HG03571 (cell line): ENCODE measurements at regions not wholly inside any gene's neighbourhood (a gene's known extent, or its start where the extent isn't known, plus 50 kb on each side); places are given as distances from the start of the nearest gene placed in this dataset.
"Not testable (repeated sequence)": the region's sequence is repeated elsewhere in the genome, so short reads cannot be mapped to it uniquely, and the experiment has no call there.

Source experiments
- ATAC-seq: cut with Tn5 transposase; IDR thresholded peaks from one replicate; pipeline ENCODE4 v1.9.1; 2021; ENCODE audit not compliant: unreplicated experiment

DNA sequence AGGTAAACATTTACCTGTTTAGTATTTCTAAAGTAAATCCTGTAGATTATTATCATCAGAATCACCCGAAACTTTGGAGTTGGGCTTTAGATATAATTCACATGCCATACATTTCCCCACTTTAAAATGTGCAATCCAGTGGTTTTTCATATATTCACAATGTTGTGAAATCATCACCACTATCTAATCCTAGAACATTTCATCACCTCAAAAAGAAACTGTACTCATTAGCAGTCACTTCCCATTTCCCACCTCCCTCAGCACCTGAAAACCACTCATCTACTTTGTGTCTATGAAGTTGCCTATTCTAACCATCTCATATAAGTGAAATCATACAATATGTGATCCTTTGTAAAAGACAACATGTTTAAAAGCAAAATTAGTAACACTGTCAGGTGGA lies 182.6 kb downstream of the FZD1 start:
- ATAC-seq, result no peak

GRCh38 chr7:91455411-91455810 lies 191.2 kb downstream of the FZD1 start:
- no peak for ATAC-seq

GRCh38 chr7:91457208-91457607 lies 193.0 kb downstream of the FZD1 start:
- ATAC-seq, result no peak

- ATAC-seq, result no peak
These were observed 195.3 kb downstream of the FZD1 start for GRCh38 chr7:91459539-91459938.

DNA sequence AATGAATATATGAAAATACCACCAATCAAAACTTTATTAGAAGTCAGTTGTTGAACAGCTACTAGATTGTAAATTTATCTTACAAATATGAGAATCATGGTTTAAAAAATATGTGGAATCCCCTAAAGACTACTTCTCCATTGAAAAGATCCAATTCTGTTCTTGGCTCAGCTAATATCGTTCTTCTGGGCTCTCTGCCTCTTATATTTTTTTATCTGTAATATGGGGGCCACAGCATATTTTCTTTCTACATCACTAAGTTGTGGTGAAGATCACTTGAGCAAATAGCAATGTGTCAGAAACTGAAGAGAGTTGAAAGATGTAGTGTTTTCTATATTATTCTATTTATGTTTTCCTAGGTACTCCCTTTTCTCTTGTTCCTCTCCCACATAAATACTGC lies 198.1 kb downstream of the FZD1 start:
- no peak for ATAC-seq

- ATAC-seq, result no peak
These were observed 199.1 kb downstream of the FZD1 start for GRCh38 chr7:91463330-91463729.

- no peak for ATAC-seq
These were observed 201.4 kb downstream of the FZD1 start for GRCh38 chr7:91465595-91466061.

DNA sequence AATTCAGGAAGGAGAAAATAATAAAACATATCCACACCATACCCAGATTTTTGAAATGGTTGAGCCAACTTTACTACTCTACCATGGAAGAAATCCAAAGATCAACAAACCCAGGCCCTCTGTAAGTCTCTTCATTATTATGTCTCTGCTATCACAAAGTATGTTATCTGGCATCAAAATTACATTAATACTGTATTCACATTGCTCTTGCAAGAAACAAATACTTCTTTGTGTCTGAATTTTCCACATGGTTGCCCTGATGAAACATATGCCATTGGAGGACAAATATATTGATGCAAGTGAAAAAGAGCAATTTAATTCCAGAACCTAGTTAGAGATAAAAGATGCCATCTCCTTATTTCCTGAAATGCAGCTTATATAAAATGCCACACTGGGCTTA lies 204.0 kb downstream of the FZD1 start:
- ATAC-seq, result no peak

GRCh38 chr7:91473619-91474018 lies 209.4 kb downstream of the FZD1 start:
- ATAC-seq, result no peak

- ATAC-seq, result no peak
These were observed 209.8 kb downstream of the FZD1 start for GRCh38 chr7:91474074-91474473.

GRCh38 chr7:91480470-91480869 lies 216.2 kb downstream of the FZD1 start:
- not testable (repeated sequence) for ATAC-seq

DNA sequence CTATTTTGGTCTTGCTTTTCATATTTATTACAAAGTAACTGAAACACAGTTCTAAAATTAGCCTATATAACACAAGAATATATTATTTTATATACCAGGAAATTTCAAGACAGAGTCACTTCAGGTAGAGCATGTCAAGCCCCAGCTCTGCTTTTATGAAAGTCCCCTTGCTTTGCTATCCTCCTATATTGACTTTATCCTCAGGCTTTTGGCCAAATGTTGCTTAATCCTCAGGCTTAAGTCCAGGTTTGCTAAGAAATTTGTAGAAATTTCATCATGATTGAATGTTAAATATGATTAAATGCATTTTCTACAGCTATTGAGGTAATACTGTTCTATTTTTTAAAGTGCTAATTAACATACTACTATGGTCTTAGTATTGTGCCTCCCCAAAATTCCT lies 227.6 kb downstream of the FZD1 start:
- ATAC-seq, result no peak

GRCh38 chr7:91492317-91492716 lies 228.1 kb downstream of the FZD1 start:
- ATAC-seq, result no peak

DNA sequence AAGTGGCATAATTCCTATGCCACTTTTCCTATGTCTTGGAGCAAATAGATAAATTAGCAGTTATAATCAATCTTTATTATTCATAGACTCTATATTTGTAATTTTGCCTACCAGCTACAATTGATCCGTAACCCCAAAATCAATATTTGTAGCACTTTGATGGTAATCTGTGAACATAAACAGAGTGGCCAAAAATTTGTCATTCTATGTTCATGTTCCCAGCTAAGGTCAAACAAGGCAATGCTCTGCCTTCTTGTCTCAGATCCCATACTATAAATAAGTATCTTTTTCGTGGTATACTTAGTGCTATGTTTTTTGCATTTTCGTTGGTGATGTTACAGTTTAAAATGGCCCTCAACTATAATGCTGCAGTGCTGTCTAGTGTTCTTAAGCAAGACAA lies 228.5 kb downstream of the FZD1 start:
- no peak for ATAC-seq

DNA sequence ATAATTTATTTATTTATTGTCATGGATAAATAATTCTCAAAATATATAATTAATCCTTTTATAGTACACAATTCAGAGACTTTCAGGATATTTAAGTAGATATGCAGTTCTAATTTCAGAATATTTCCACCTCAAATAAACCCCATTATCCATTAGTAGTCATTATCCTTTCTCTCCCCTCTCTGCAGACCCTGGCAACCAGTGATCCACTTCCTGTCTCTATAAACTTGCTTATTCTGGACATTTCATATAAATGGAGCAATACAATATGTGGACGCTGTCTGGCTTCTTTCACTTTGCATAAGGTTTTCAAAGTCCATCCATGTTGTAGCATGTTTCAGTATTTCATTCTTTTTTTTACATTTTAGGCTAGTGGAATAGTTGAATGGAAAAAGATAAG lies 230.2 kb downstream of the FZD1 start:
- ATAC-seq, result no peak

GRCh38 chr7:91496251-91496820 lies 232.1 kb downstream of the FZD1 start:
- no peak for ATAC-seq

DNA sequence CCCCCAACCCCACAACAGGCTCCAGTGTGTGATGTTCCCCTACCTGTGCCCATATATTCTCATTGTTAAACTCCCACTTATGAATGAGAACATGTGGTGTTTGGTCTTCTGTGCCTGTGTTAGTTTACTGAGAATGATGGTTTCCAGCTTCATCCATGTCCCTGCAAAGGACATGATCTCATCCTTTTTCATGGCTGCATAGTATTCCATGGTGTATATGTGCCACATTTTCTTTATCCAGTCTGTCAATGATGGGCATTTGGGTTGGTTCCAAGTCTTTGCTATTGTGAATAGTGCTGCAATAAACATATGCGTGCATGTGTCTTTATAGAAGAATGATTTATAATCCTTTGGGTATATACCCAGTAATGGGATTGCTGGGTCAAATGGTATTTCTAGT lies 233.0 kb downstream of the FZD1 start:
- ATAC-seq, result not testable (repeated sequence)

DNA sequence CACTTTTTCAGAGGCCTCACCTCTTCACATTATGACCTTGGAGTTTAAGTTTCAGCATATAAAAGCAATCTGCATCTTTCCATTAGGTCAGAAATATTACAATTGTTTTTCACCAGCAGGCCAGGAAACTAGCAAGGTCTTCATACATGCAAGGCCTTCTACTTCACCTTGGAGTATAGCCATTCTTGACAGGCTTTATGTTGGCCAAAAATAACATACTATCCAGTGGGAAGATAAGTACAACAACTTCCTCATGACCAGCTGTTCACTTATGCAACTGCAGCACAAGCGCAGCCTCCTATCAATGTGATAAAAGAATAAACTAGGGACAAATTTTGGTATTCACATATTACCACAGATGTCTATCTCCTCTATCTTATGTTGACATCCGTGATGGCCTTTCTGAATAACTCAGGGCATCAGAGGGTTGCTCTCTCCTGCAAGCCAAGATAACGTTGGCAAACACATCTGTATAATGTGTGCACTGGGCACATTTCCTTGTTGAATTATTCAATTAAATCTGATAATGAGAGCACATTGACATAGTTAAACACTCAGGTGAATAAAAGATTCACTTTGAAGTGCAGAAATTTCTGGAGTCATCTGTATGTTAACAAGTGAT lies 239.8 kb downstream of the FZD1 start:
- ATAC-seq, result no peak

DNA sequence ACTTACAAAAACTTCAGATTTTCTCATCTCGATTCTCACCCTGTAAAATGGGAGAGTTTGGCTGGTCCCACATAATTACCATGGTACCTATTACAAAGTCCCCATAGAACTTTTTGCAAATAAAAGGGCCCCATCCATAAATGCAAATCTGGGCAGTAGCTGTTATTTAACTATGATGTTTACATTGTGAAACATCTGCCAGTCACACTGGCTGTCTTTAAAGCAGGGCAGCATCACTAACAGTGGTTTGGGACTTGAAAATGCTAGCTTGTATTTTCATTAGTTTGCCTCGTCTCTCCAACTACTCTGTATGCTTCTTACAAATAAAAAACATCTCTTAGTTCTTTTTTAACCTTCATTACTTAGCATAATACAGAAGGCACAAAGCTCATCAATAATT lies 240.7 kb downstream of the FZD1 start:
- ATAC-seq, result no peak

DNA sequence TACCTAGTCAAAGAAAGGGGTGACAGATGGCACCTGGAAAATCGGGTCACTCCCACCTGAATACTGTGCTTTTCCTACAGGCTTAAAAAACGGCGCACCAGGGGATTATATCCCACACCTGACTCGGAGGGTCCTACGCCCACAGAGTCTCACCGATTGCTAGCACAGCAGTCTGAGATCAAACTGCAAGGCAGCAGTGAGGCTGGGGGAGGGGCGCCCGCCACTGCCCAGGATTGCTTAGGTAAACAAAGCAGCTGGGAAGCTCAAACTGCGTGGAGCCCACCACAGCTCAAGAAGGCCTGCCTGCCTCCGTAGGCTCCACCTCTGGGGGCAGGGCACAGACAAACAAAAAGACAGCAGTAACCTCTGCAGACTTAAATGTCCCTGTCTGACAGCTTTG lies 242.7 kb downstream of the FZD1 start:
- not testable (repeated sequence) for ATAC-seq

- not testable (repeated sequence) for ATAC-seq
These were observed 247.6 kb downstream of the FZD1 start for GRCh38 chr7:91511861-91512260.

GRCh38 chr7:91512958-91513357 lies 248.7 kb downstream of the FZD1 start:
- no peak for ATAC-seq

- no peak for ATAC-seq
These were observed 250.4 kb downstream of the FZD1 start for GRCh38 chr7:91514591-91514990.
